T-helper 2 cell treated with Interferon-gamma antibody and Interleukin-4, amounts not matched to agents 5 μg/mL and 100 μg/mL, for 36 hours (primary cell): ENCODE measurements at regions not wholly inside any gene's neighbourhood (a gene's known extent, or its start where the extent isn't known, plus 50 kb on each side); places are given as distances from the start of the nearest gene placed in this dataset.
"Not testable (repeated sequence)": the region's sequence is repeated elsewhere in the genome, so short reads cannot be mapped to it uniquely, and the experiment has no call there.

ENCODE experiments used
- DNase-seq: peaks from one replicate; pipeline ENCODE4 v3.0.0; 2021; ENCODE audit warnings: low spot score
- H3K27ac Mint-ChIP-seq: one replicate; pipeline ENCODE4 v1.8.0; 2021; ENCODE audit warnings: mild to moderate bottlenecking, mixed read lengths
- H3K27me3 Mint-ChIP-seq: one replicate; pipeline ENCODE4 v1.8.0; 2021; ENCODE audit warnings: low read depth, mixed read lengths
- H3K36me3 Mint-ChIP-seq: one replicate; pipeline ENCODE4 v1.8.0; 2021; ENCODE audit warnings: low read depth, mixed read lengths
- H3K4me1 Mint-ChIP-seq: one replicate; pipeline ENCODE4 v1.8.0; 2021; ENCODE audit warnings: low read depth, mixed read lengths
- H3K4me3 Mint-ChIP-seq: one replicate; pipeline ENCODE4 v1.8.0; 2022; ENCODE audit warnings: mild to moderate bottlenecking, moderate library complexity, mixed read lengths
- H3K9me3 Mint-ChIP-seq: one replicate; pipeline ENCODE4 v1.8.0; 2021; ENCODE audit warnings: mixed read lengths

- Mint-ChIP-seq H3K27me3 (no peaks in the 10 kb centered on the region), H3K27ac (no peak overlapping the region), H3K4me3 (no peak overlapping the region), H3K4me1 (no peaks in the 10 kb centered on the region), H3K9me3 (no peaks in the 10 kb centered on the region), H3K36me3 (no peaks in the 10 kb centered on the region)
- no peak for DNase-seq
These were observed 1337.6 kb upstream of the SLC39A10 start for GRCh38 chr2:194319222-194319992.

- no peak overlapping the region for H3K27ac Mint-ChIP-seq
- H3K9me3 Mint-ChIP-seq: no peaks in the 10 kb centered on the region
- H3K27me3 Mint-ChIP-seq: no peaks in the 10 kb centered on the region
- no peaks in the 10 kb centered on the region for H3K4me1 Mint-ChIP-seq
- DNase-seq: no peak
- H3K36me3 Mint-ChIP-seq: no peaks in the 10 kb centered on the region
- no peak overlapping the region for H3K4me3 Mint-ChIP-seq
These were observed 1343.0 kb upstream of the SLC39A10 start for GRCh38 chr2:194314042-194314441.

GRCh38 chr2:194304191-194304590 lies 1352.8 kb upstream of the SLC39A10 start:
- Mint-ChIP-seq H3K27me3 (no peaks in the 10 kb centered on the region), H3K27ac (no peak overlapping the region), H3K9me3 (no peaks in the 10 kb centered on the region), H3K36me3 (no peaks in the 10 kb centered on the region), H3K4me1 (no peaks in the 10 kb centered on the region), H3K4me3 (no peak overlapping the region)
- DNase-seq: no peak

- Mint-ChIP-seq H3K4me1 (no peaks in the 10 kb centered on the region), H3K27ac (no peak overlapping the region), H3K36me3 (no peaks in the 10 kb centered on the region), H3K27me3 (no peaks in the 10 kb centered on the region), H3K4me3 (no peak overlapping the region), H3K9me3 (no peaks in the 10 kb centered on the region)
- no peak for DNase-seq
These were observed 1355.1 kb upstream of the SLC39A10 start for GRCh38 chr2:194301946-194302345.

- no peak overlapping the region for H3K4me3 Mint-ChIP-seq
- H3K27ac Mint-ChIP-seq: no peak overlapping the region
- no peaks in the 10 kb centered on the region for H3K4me1 Mint-ChIP-seq
- no peaks in the 10 kb centered on the region for H3K9me3 Mint-ChIP-seq
- no peaks in the 10 kb centered on the region for H3K27me3 Mint-ChIP-seq
- DNase-seq: no peak
- no peaks in the 10 kb centered on the region for H3K36me3 Mint-ChIP-seq
These were observed 1362.9 kb upstream of the SLC39A10 start for GRCh38 chr2:194294156-194294555.

GRCh38 chr2:194291104-194291503 lies 1365.9 kb upstream of the SLC39A10 start:
- Mint-ChIP-seq H3K36me3 (no peaks in the 10 kb centered on the region), H3K27me3 (no peaks in the 10 kb centered on the region), H3K4me3 (no peak overlapping the region), H3K9me3 (no peaks in the 10 kb centered on the region), H3K27ac (no peak overlapping the region), H3K4me1 (no peaks in the 10 kb centered on the region)
- no peak for DNase-seq

GRCh38 chr2:194289712-194290346 lies 1367.2 kb upstream of the SLC39A10 start:
- Mint-ChIP-seq H3K27me3 (no peaks in the 10 kb centered on the region), H3K9me3 (no peaks in the 10 kb centered on the region), H3K36me3 (no peaks in the 10 kb centered on the region), H3K27ac (no peak overlapping the region), H3K4me1 (no peaks in the 10 kb centered on the region), H3K4me3 (no peak overlapping the region)
- no peak for DNase-seq

GRCh38 chr2:194276667-194277066 lies 1380.4 kb upstream of the SLC39A10 start:
- H3K27ac Mint-ChIP-seq, H3K4me1 Mint-ChIP-seq, H3K27me3 Mint-ChIP-seq, DNase-seq, H3K4me3 Mint-ChIP-seq, H3K9me3 Mint-ChIP-seq, H3K36me3 Mint-ChIP-seq: not testable (repeated sequence)

GRCh38 chr2:194271293-194271961 lies 1385.6 kb upstream of the SLC39A10 start:
- H3K36me3 Mint-ChIP-seq: no peaks in the 10 kb centered on the region
- DNase-seq: no peak
- no peak overlapping the region for H3K4me3 Mint-ChIP-seq
- no peaks in the 10 kb centered on the region for H3K4me1 Mint-ChIP-seq
- H3K27me3 Mint-ChIP-seq: no peaks in the 10 kb centered on the region
- no peaks in the 10 kb centered on the region for H3K9me3 Mint-ChIP-seq
- no peak overlapping the region for H3K27ac Mint-ChIP-seq

GRCh38 chr2:194270648-194271047 lies 1386.4 kb upstream of the SLC39A10 start:
- no peak for DNase-seq

GRCh38 chr2:194264586-194264985 lies 1392.4 kb upstream of the SLC39A10 start:
- no peaks in the 10 kb centered on the region for H3K9me3 Mint-ChIP-seq
- no peaks in the 10 kb centered on the region for H3K4me1 Mint-ChIP-seq
- H3K36me3 Mint-ChIP-seq: no peaks in the 10 kb centered on the region
- H3K27ac Mint-ChIP-seq: no peak overlapping the region
- no peaks in the 10 kb centered on the region for H3K27me3 Mint-ChIP-seq
- DNase-seq: no peak
- no peak overlapping the region for H3K4me3 Mint-ChIP-seq

More at GRCh38 chr2:194270648-194271047, 1386.4 kb upstream of the SLC39A10 start:
- Mint-ChIP-seq H3K27me3 (no peaks in the 10 kb centered on the region), H3K36me3 (no peaks in the 10 kb centered on the region), H3K9me3 (no peaks in the 10 kb centered on the region), H3K27ac (no peak overlapping the region), H3K4me3 (no peak overlapping the region), H3K4me1 (no peaks in the 10 kb centered on the region)

- Mint-ChIP-seq H3K36me3 (no peaks in the 10 kb centered on the region), H3K9me3 (no peaks in the 10 kb centered on the region), H3K27me3 (no peaks in the 10 kb centered on the region), H3K4me3 (no peak overlapping the region), H3K27ac (no peak overlapping the region), H3K4me1 (no peaks in the 10 kb centered on the region)
- DNase-seq: no peak
These were observed 1396.8 kb upstream of the SLC39A10 start for GRCh38 chr2:194260185-194260584.

- Mint-ChIP-seq H3K27ac (no peak overlapping the region), H3K36me3 (no peaks in the 10 kb centered on the region), H3K9me3 (no peaks in the 10 kb centered on the region), H3K4me1 (no peaks in the 10 kb centered on the region), H3K27me3 (no peaks in the 10 kb centered on the region), H3K4me3 (no peak overlapping the region)
- DNase-seq: no peak
These were observed 1399.9 kb upstream of the SLC39A10 start for GRCh38 chr2:194257095-194257494.

- Mint-ChIP-seq H3K27me3 (no peaks in the 10 kb centered on the region), H3K27ac (no peak overlapping the region), H3K9me3 (no peaks in the 10 kb centered on the region), H3K36me3 (no peaks in the 10 kb centered on the region), H3K4me1 (no peaks in the 10 kb centered on the region), H3K4me3 (no peak overlapping the region)
- DNase-seq: no peak
These were observed 1403.3 kb upstream of the SLC39A10 start for GRCh38 chr2:194253528-194254259.
